ENCODE measurements at regions not wholly inside any gene's neighbourhood (a gene's known extent, or its start where the extent isn't known, plus 50 kb on each side); places are given as distances from the start of the nearest gene placed in this dataset.

DNA sequence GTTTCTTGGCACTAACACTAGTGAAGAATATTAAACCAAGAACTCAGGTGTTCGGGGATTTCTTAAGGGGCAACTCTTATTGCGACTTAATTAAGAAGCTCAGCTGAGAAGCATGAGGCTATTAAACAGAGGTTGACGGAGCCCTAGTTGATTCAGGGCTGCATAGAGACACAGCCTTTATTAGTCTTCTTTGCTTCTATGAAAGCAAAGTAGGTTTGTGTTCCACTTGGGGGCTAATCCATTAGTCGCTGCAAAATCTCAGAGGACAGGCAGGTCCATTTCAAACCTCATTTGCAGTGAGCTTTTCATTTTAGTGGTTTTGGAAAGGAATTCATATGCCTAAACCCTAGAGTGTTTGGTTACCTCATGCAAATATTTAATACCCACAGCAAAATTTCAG, 506.6 kb upstream of the SULF2 start:
- DNase-seq = no peak

DNA sequence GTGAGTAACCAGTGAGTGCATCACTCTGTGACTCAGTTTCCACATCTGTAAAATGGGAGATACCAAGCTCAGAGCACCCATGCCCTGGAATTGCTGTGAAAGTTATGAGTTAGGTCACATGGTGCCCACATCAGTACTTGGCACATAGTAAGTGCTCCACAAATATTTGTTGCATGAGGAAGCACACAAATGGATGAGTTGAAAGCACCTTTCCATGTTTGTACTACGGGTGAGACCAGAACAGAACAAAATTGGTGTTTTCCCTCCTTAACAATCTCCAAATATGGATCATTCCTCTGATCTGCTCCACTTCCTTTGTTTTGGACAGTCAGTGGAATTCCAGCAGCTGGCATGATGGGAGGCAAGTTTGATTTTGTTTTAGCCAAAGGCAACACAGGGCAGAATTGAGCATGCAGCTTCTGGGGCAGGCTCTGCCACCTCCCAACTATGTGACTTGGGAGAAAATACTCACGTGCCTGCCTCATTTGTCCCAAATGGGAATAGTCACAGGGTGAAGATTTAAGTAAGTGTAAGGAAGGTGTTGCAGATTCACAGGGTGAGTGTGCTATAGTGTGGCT, 503.7 kb upstream of the SULF2 start:
- no peak for DNase-seq

DNA sequence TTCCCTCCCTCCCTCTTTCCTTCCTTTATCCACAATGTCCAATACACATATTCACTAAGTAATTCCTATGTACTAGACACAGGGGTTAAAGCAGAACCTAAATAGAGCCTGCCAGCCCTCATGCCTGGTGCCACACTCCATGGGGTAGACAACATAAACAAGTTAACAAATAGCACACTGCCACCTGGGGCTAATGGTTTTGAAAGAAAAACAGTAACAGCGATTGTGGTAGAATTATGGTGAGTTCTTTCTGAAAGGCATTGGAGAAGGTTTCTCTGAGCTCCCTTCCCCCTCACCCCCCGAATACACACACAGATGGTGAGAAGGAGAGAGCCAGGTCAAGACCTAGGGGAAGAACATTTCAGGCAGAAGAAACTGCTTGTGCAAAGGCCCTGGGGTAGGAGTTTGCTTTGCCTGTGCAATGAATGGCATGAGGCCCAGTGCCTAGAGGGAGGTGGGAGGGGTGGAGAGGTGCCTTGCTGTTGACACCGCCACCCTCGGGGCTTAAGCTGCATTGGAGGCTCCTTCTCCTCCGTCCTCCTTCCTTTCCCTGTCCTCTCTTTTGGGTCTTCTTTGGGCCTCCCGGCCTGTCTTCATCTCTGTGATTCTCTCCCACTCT, 502.4 kb upstream of the SULF2 start:
- no peak for DNase-seq

DNA sequence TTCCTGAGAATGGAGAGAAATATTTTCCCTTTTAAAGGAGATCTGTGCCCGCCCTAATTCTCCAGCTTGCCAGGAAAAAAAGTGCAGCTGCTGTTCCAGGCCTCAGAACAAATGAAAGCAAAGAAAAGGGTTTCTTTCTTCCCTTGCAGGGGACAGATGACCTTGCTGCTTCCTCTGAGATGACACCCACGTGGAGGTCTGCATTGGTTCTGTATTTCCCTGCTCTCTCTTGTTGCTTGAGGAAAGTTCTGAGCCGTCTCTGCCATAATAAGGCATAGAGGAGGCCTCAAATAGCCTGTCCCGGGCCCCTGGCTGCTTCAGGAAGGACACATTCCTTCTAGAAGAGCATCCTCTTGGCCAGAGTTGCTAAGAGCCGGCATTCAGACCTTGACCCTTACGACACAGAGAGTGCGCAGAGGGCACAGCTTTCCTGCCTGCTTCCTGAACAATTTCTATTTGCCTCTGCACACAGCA, 501.8 kb upstream of the SULF2 start:
- DNase-seq = no peak

DNA sequence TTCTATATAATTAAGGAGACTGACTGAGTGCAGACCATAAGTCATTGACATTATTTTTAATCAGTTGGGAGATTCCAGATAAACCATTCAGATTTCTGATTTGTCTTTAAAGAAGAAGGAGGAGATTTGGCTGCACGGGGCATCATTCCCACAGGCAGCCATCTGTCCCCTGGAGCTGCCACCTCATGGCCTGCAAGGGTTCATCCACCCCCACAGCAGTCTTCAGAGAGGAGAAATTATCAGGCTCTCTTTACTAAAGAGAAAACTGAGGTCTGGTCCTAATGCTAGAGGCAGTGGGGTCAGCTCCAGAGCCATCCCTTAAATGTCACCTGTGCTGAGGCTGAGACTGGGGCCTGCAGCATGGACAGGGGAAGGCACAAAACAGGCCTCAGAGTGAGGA, 501.3 kb upstream of the SULF2 start:
- DNase-seq = no peak

DNA sequence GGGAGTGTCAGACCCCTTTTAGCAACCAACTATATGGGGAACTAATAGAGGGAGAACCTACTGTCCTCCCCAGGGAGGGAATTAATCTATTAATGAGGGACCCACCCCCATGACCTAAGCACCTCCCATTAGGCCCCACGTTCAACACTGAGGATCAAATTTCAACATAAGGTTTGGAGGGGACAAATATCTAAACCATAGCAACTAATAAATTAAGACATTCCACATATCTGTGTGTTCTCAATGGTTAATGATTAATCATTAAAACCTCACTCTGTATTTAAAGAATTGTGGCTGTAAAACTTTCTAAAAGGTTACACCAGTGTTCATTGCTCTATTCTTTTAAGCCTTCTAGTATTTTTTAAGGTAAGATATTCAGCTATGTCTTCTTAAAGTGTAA, 500.4 kb upstream of the SULF2 start:
- no peak for DNase-seq

DNA sequence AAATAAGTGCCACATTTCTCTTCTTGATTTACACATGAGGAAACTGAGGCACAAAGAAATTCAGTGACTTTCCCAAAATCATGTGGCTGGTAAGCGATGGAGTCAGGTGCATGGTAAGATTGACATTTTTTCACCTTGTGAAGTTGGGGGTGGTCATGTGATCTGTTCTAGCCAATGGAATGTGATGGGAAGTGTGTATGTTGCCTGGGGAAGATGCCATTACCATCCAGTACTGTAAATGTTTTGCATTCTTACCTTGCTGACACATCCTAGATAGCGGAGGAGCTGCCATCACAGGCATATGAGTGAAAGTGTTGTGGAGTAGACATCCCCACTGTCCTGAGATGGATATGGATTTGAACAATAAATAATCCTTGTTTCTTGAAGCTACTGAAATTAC, 499.6 kb upstream of the SULF2 start:
- DNase-seq = no peak

DNA sequence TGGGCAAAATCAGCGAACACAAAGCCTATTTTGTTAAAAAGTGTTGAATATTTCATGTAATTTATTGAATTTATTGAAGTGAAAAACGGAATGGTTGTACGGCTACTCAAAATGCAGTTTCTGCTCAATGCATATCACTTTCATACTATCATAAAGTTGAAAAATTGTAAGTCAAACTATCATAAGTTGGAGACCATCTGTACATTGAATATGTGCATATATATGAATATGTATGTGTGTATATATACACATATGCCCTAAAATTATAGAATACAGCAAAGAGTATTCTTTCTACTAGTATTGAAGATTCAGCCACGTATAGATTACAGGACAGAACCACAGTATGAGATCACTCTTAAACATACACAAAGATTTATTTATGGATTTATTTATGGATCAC, 499.0 kb upstream of the SULF2 start:
- DNase-seq = no peak

DNA sequence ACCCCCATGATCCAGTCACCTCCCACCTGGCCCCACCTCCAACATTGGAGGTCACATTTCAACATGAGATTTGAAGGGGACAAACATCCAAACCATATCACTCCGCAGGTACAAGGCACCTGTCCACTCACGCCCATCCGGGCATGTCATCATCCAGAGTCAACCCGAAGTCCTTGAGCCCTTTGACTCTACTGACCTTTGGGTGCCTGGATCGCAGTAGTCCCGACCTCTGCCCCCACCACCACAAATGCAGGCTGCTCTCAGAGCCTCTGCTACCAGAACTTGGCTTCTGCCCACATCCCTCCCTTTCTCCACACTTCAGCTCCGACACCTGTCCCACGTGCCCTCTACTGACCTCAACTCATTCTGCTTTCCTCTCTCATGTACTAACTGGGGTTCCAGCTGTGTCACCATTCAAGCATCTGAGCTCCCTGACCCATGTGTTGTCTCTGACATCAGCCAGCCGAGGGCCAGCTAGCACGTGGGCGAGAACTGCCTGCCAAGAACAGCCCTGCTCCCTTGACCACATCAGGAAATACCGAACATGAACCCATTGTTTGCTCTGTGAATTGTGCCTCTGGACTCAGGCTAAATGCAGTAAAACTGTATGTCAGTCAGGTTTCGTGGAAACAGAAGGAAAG, 498.3 kb upstream of the SULF2 start:
- no peak for DNase-seq

DNA sequence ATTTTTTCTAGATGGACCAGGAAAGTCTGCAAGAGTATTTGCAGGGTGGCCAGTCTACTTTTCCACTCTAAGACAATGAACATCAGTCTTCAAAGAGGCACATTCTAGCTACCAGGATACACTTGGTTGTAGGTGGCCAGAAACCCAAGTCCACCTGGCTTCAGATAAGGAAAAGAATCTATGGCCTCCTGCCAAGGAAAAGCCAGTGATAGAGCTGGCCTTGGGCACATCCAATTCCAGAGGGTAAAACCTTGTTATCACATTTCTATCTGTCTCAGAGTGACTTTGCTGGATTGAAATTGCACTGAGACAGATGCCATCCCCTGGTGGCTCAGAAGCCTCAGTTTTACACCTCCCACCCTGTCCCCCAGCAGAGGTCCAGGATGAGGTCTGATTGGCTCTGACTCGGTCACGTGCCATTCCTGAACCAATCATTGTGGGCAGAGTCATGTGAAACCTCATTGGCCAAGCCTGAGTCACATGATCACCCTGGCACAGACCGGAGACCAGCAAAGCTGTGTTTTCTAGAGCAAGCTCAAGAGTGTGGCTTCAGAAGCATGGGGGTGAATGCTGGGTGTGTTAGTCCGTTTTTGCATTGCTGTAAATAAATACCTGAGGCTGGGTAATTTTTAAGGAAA, 497.4 kb upstream of the SULF2 start:
- no peak for DNase-seq

DNA sequence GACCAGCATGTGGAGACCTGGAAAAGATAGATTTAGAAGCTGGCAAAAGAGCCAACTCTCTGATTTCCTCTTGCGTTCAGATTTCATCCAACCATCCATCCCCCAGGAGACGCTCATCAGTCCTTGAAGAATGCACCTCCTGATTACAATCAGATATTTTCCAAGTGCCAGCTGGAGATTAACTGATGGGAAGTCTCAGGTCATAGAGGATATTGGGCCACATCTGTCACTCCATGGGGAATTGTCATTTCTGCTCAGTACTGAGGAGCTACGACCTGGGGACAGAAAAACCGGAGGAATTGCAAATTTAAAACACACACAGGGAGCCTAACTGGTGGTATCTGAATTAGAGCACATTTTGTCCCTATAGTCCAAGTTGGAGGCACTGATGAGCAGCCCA, 496.2 kb upstream of the SULF2 start:
- DNase-seq = no peak

DNA sequence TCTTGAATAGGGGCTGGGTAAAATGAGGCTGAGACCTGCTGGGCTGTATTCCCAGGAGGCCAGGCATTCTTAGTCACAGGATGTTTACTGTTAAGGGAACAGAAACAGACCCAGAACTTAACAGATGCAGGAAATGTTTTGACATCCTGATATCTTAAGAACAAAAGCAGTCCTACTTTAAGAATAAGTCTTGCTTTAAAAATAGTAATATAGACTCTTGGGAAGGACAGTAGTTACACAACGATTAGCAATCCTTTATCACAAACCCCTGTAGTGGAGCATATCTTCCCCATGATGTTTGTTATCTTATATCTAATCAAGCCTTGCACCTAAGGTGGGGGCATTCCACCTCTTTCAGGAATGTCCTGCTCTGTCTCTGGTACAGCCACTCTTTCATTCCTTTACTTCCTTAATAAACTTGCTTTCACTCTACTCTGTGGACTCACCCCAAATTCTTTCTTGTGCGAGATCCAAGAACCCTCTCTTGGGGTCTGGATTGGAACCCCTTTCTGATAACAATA, 493.7 kb upstream of the SULF2 start:
- no peak for DNase-seq

DNA sequence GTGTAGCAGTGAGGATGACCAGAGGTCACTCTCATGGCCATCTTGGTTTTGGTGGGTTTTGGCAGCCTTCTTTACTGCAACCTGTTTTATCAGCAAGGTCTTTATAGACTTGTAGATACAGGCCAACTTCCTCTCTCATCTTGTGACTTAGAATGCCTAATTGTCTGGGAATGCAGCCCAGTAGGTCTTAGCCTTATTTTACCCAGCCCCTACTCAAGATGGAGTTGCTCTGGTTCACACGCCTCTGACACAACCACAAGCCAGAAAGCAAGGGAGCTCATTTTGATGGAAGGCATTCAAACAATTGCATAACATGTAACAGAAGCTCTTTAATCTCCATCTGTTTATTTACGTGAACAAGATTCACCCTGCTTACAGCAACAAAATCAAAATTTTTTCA, 492.0 kb upstream of the SULF2 start:
- DNase-seq = no peak

DNA sequence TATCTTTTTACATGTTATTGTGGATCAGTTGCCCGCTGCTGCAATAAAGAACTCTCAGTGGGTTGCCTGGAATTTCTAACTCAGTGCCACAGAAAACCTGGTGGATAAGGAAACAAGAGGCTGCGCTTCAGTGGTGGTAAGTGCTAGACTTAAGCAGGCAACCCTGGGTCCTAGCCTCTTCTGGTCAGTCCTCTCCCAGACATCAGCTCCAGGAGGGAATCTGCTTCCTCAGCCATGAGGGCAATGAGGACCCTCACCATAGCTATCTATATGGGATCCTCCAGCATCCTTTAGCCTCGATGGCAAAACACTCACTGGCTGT, 490.7 kb upstream of the SULF2 start:
- no peak for DNase-seq

DNA sequence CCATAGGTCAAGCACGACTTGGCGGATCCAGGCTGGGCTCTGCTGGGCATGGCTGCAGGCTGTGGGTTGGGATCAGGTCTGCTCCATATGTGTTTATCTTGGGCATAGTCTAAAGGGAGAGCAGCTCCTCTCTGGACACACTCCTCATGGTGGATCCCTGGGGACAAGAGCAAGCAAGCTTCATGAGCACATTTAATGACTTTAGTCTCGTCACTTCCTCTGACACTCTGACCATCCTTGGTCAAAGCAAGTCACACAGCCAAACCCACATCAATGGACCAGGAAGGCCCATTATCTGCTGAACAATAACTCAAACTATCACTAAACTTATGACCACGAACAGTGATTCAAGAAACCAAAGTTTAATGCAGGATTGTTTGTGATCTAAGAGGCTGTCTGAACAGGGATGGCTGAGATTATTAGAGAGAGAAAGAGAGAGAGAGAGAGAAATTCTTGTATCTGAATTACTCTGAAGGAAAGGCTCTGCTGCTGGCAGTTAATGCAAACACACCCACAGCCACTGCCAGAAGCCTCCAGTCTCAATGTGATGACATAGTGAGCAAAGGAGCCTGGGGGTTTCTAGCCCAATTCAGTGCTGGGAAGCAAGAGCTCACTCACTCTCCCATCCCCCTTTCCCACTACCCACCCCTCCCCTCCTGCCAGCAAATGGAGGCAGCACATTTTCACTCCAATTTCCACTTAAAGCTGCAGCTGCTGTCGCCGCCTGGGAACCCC, 490.2 kb upstream of the SULF2 start:
- no peak for DNase-seq

DNA sequence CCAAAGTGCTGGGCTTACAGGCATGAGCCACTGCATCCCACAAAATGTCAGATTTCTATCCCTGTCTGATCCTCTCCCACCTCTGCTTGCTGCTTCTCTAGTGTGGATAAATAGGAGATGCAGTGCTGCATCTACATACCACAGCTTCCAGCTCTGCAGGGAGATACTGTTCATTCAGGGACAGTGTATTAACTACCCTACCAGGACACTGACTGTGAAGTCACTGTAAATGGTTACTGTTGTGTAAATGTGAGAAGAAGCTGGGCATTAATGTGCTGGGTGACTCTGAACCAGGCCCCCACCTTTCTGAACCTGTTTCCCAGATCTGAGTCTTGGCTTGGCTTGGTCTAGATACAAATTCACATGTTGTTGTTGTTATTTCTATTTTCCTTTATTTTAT, 488.6 kb upstream of the SULF2 start:
- no peak for DNase-seq

DNA sequence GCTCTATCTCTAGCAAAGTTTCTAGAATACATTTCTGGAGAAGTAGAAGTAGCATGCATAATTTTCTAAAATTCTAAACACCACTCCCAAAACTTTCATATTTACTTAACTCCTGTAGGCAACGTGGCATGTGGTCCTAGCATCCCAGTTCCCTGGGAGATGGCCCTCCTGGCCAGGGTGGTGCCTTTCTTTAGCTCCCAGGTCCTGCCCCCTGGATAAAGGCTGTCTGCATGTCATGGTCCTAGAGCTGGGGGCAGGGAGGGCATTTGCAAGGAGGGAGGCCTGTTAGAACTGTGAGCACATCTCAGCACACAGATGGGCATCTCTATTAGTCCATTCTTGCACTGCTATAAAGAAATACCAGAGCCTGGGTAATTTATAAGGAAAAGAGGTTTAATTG, 485.6 kb upstream of the SULF2 start:
- DNase-seq = no peak

DNA sequence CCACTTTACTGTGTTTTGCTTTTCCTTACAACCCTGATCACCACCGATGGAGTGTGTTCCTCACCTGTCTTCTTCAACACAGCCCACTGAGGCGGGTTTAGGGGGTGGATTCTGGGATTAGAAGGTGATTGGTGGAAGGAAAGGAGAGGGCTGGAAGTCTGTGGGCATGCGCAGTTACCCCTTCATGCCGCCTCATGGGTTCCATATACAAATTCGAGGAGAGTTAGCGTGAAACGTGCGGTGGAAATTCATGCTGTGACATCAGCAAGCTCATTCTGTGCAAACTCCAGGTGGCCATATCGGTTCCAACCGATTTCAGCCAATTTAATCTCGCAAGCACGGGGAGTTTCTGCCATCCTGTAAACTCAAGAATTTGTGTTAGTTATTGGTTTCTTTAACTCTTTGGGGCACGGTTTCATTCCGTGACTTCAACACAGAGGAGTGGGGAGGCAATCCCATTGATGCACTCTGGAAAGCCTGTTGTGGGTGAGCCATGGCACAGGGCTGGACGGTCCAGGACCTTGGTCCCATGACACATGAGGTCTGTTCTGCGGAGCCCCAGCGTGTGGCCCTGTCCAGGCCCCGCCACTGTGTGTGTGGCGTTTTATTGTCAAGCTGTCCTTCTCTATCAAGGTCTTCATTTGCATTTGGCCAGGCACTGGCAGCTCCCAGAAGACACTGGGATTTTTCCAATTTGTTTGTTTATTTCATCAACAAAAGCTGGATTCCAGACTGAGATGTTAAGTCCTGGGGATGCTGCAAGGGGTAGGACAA, 482.8 kb upstream of the SULF2 start:
- no peak for DNase-seq

DNA sequence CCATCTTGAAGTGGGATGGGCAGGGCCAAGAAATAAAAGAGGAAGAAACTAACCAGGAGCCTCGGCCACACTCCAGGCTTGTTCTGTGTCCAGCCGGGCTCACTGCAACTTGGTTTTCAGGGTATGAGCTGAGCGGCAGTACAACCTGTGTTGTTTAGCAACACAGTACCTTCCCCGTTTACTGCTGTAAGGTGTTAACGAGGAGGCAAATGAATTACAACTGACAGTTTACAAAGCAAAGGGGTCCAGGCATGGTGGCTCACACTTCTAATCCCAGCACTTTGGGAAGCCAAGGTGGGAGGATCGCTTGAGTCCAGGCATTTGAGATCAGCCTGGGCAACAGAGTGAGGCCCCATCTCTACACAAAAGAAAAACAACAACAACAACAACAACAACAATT, 481.3 kb upstream of the SULF2 start:
- no peak for DNase-seq

DNA sequence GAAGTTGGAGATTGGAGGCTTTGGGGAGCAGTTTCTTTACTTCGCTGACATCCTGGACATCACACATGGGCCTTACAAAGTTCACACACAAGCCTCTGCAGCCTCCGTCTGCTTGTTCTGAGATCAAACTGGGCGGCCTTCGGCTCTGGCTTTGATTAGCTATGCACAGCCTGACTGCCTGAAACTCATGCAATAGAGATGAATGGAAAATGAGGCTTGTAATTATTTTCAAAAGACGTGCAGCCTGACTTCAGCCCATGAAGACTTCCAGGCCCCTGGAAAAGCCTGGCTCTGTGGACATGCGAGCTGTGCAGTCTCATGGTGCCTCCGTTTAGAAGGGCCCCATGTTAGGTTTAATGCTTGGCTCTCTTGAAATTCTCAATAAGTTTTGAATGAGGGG, 480.5 kb upstream of the SULF2 start:
- no peak for DNase-seq

DNA sequence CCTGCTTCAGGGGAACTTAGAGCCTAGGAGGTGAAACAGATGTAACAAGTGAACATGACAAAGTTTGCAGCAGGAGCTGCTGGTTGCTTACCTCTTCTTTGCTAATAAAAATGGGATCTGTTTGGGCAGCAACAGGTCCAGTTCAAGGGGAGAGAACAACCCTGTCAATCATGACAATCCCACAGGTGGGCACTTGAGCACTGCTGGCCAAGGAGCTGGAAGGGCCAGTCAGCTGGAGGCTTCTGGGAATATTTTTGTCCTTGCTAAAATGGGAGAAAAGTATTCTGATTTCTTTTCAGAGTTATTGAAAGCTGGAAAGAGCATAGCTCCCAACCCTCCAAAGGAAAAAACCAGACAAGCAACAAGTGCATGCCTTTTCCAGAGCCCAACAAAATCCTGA, 477.7 kb upstream of the SULF2 start:
- no peak for DNase-seq

DNA sequence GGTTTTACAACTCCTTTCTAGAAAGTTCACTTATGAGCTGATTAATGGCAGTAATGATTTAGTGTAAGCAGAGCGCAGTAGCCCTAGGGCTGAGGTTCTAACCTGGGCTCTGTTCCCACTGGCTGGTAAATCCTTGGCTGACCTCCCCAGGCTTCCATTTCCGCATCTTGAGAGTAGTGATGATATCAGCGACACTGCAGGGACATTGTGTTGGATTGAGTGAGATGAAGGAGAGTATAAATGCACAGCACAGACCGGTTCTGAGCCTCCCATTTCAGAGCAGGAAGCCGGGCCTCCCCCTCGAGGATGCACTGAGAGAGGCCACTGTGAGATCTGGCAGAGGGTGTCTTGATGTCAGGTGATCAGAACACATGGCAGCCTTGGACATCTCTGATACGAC, 477.2 kb upstream of the SULF2 start:
- DNase-seq = no peak

DNA sequence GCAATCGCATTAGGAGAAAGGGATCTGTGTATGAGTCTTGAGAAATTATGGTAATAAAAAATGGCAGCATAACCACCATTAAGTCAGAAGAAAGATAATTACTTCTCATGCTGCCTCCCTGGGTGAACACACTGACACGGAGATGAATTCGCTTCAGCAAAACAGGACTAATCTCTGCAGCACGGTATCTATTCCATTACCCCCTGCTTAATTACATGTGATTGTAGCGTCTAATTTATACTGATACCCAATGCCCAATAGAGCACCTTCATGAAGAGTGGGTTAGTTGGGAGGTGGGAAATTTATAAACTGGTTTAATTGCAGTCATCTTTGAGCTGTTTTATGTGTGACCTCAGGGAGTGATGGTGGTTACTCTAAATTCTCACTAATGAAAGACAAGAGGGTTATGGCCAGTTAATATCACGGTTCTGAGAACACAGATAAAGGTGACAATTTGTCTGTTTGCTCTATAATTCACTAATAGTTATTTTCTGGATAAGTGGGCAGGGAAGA, 476.2 kb upstream of the SULF2 start:
- no peak for DNase-seq

Measured in AML-193 (cell line).